GM12878 (cell line): ENCODE measurements at regions not wholly inside any gene's neighbourhood (a gene's known extent, or its start where the extent isn't known, plus 50 kb on each side); places are given as distances from the start of the nearest gene placed in this dataset.

Experiments
- ATAC-seq: fragments of 200-7000 bp; cut with Tn5 transposase; 3 replicates; pipeline ENCODE4 v1.9.1; 2020; ENCODE audit warnings: mild to moderate bottlenecking, moderate library complexity
- BruUV-seq: library from RNA; stranded (reverse); fragments of 400-500 nt; replicated peaks from 2 replicates; lab custom pipeline; 2021; lab: Mats Ljungman, UMichigan
- CTCF ChIA-PET: fragments of 300-600 bp; sonication (Branson Sonifier 250); formaldehyde crosslinking; extraction: SDS; loops from one replicate; lab custom pipeline; 2021; ENCODE audit warnings: inconsistent platforms; lab: Yijun Ruan, JAX
- POLR2A ChIA-PET: fragments of 350-600 bp; formaldehyde crosslinking; extraction: SDS; loops from one replicate; lab custom pipeline; 2021; ENCODE audit warnings: inconsistent platforms; lab: Charles Lee
- RAD21 ChIA-PET: fragments of 300-600 bp; sonication (Branson Sonifier 250); formaldehyde crosslinking; loops from one replicate; lab custom pipeline; 2023; ENCODE audit warnings: antibody characterized with exemption; ENCODE audit not compliant: unreplicated experiment; lab: Charles Lee
- SMC1A ChIA-PET: fragments of 300-600 bp; sonication (Branson Sonifier 250); formaldehyde crosslinking; loops from one replicate; lab custom pipeline; 2023; ENCODE audit not compliant: unreplicated experiment, uncharacterized antibody; lab: Charles Lee
- DNase-seq: peaks from one replicate; pipeline ENCODE4 v3.0.0-alpha.2; 2011; ENCODE audit warnings: low read depth, low spot score
- FAIRE-seq: peaks from 3 replicates; lab custom pipeline; 2011; peaks lifted over from hg19 to GRCh38; lab: Jason Lieb, UNC
- H2AFZ ChIP-seq: 2 replicates; pipeline ENCODE4 v1.6.0; 2011; ENCODE audit warnings: low read depth, low read length, control low read depth; ENCODE audit not compliant: control insufficient read depth
- H3K27ac ChIP-seq: 2 replicates; pipeline ENCODE4 v1.5.1; 2011; ENCODE audit warnings: control low read depth; ENCODE audit not compliant: control insufficient read depth, insufficient read depth
- H3K27me3 ChIP-seq, 2 experiments: replicated peaks in 1 of 2; 2 replicates each; pipeline versions ENCODE4 v1.6.0 to v1.6.1; 2011; ENCODE audit warnings: low read length in 1 of 2; ENCODE audit not compliant: control insufficient read depth in 2 of 2, insufficient read depth in 2 of 2
- H3K36me3 ChIP-seq, 2 experiments: 2 replicates each; pipeline ENCODE4 v1.5.1; 2011; ENCODE audit warnings: low read length in 1 of 2; ENCODE audit not compliant: control insufficient read depth in 2 of 2, insufficient read depth in 2 of 2
- H3K4me1 ChIP-seq: 2 replicates; pipeline ENCODE4 v1.6.1; 2011; ENCODE audit warnings: mild to moderate bottlenecking, low read length, moderate library complexity, mixed read lengths; ENCODE audit not compliant: control insufficient read depth, insufficient read depth
- H3K4me2 ChIP-seq: 2 replicates; pipeline ENCODE4 v1.6.0; 2011; ENCODE audit warnings: control low read depth; ENCODE audit not compliant: control insufficient read depth, insufficient read depth
- H3K4me3 ChIP-seq: fragments of 200-600 bp; sonication (generic); 2 replicates; pipeline ENCODE4 v1.5.1; 2016
- H3K79me2 ChIP-seq: 2 replicates; pipeline ENCODE4 v1.6.0; 2011; ENCODE audit warnings: low read length; ENCODE audit not compliant: control insufficient read depth, insufficient read depth
- H3K9ac ChIP-seq: 2 replicates; pipeline ENCODE4 v1.8.0; 2011; ENCODE audit warnings: low read length, control low read depth, mixed read lengths; ENCODE audit not compliant: control insufficient read depth, insufficient read depth
- H3K9me3 ChIP-seq: replicated peaks from 3 replicates; pipeline ENCODE4 v1.5.1; 2011; ENCODE audit warnings: mild to moderate bottlenecking, low read length; ENCODE audit not compliant: control insufficient read depth, insufficient read depth
- H4K20me1 ChIP-seq: 2 replicates; pipeline ENCODE4 v1.6.0; 2011; ENCODE audit not compliant: control insufficient read depth, insufficient read depth
- CBFB ChIP-seq: IDR thresholded peaks from 2 replicates; pipeline ENCODE4 v1.6.1; 2016; ENCODE audit warnings: antibody characterized with exemption, low read depth
- CTCF ChIP-seq, 3 experiments: IDR thresholded peaks in 2 of 3; conservative IDR thresholded peaks in 1 of 3; 2 replicates each; pipeline ENCODE4 v1.5.1; 2011; ENCODE audit warnings: low read depth in 3 of 3, low read length in 3 of 3, mild to moderate bottlenecking in 3 of 3, control low read depth in 2 of 3, moderate library complexity in 2 of 3, inconsistent platforms in 1 of 3, mixed read lengths in 1 of 3; ENCODE audit not compliant: control insufficient read depth in 2 of 3, insufficient read depth in 1 of 3; ENCODE audit errors: extremely low read depth in 1 of 3
- LARP7 ChIP-seq: fragments of 450-650 bp; IDR thresholded peaks from 2 replicates; pipeline ENCODE4 v1.6.1; 2017; ENCODE audit warnings: mild to moderate bottlenecking
- MEF2A ChIP-seq: IDR thresholded peaks from 2 replicates; pipeline ENCODE4 v1.6.1; 2011; ENCODE audit warnings: low read depth, mild to moderate bottlenecking, low read length, moderate library complexity; ENCODE audit not compliant: insufficient read depth
- MEF2B ChIP-seq: fragments of 450-650 bp; IDR thresholded peaks from 2 replicates; pipeline ENCODE4 v1.6.1; 2018; ENCODE audit warnings: mild to moderate bottlenecking, moderate library complexity; ENCODE audit not compliant: partially characterized antibody, poor library complexity, severe bottlenecking
- MTA3 ChIP-seq: IDR thresholded peaks from 2 replicates; pipeline ENCODE4 v1.6.1; 2012; ENCODE audit warnings: low read length, inconsistent platforms, borderline replicate concordance
- NFYB ChIP-seq: IDR thresholded peaks from 2 replicates; pipeline ENCODE4 v1.6.1; 2011; ENCODE audit warnings: low read depth, mild to moderate bottlenecking, low read length, improper control_type of control experiment, moderate library complexity; ENCODE audit not compliant: insufficient read depth
- SMAD1 ChIP-seq: fragments of 450-650 bp; IDR thresholded peaks from 2 replicates; pipeline ENCODE4 v1.6.1; 2018; ENCODE audit warnings: mild to moderate bottlenecking, low read depth; ENCODE audit not compliant: partially characterized antibody
- SREBF1 ChIP-seq: IDR thresholded peaks from 2 replicates; pipeline ENCODE4 v1.6.1; 2012; ENCODE audit warnings: mild to moderate bottlenecking, low read length
- SREBF2 ChIP-seq: IDR thresholded peaks from 2 replicates; pipeline ENCODE4 v1.6.1; 2012; ENCODE audit warnings: mild to moderate bottlenecking, low read length
- STAT1 ChIP-seq: fragments of 450-650 bp; conservative IDR thresholded peaks from 2 replicates; pipeline ENCODE4 v1.6.1; 2014; ENCODE audit warnings: antibody characterized with exemption, mild to moderate bottlenecking
- ZNF592 ChIP-seq: fragments of 450-650 bp; IDR thresholded peaks from 2 replicates; pipeline ENCODE4 v1.6.1; 2017; ENCODE audit warnings: mild to moderate bottlenecking, moderate library complexity
- ZSCAN29 ChIP-seq: fragments of 450-650 bp; IDR thresholded peaks from 2 replicates; pipeline ENCODE4 v1.6.1; 2017; ENCODE audit warnings: mild to moderate bottlenecking, moderate library complexity
- WGBS: methylation state at CpG from one replicate; pipeline ENCODE4 v1.1.6; 2016; ENCODE audit warnings: low lambda C conversion rate; ENCODE audit not compliant: insufficient replicate concordance, insufficient coverage; ENCODE audit errors: missing lambda C conversion rate; 5-methylcytosine and 5-hydroxymethylcytosine counted together
- in situ Hi-C: fragments of 300-500 bp; cut with MboI; formaldehyde crosslinking; loops from 9 replicates; pipeline ENCODE4 v1.14.3; 2018; ENCODE audit warnings: mixed read lengths
- intact Hi-C: fragments of 100-400 bp; cut with micrococcal nuclease; formaldehyde crosslinking; loops from one replicate; pipeline ENCODE4 v1.14.2; 2022; ENCODE audit not compliant: unreplicated experiment

- no TSS peak for BruUV-seq
- no peaks in the 10 kb centered on the region for H3K27me3 ChIP-seq
- H3K36me3 ChIP-seq, result no peaks in the 10 kb centered on the region
- no peak overlapping the region for H3K4me2 ChIP-seq
- no peaks in the 10 kb centered on the region for H4K20me1 ChIP-seq
- no peaks in the 10 kb centered on the region for H3K79me2 ChIP-seq
- WGBS, result 6% methylated on average over 1 of the region's 1 CpG
- ChIA-PET POLR2A (no interaction called here), SMC1A (interaction anchor here (0.6 kb wide), 1 partner anchor 17 kb away, joined by 3 read pairs; no protein-coding TSS in a partner anchor), CTCF (no interaction called here)
- no peak overlapping the region for H3K27ac ChIP-seq
- H2AFZ ChIP-seq, result no peak overlapping the region
- no peak for ATAC-seq
- H3K4me1 ChIP-seq, result no peaks in the 10 kb centered on the region
- no peak for FAIRE-seq
- no peak for DNase-seq
- no peaks in the 10 kb centered on the region; the same call in 2 of the 3 replicates for H3K9me3 ChIP-seq
- TF ChIP-seq MEF2A (no peak), LARP7 (no peak), ZSCAN29 (no peak), NFYB (no peak), ZNF592 (no peak), STAT1 (no peak), CTCF (IDR thresholded peaks at IDR 0.05 in 2 of 3, conservative IDR thresholded peaks at IDR 0.05 in 1 of 3; ENCODE audit: control insufficient read depth in 2 of 3, extremely low read depth in 1 of 3, insufficient read depth in 1 of 3, low read depth in 3 of 3, low read length in 3 of 3) (no peak), CBFB (no peak), SREBF1 (no peak), MEF2B (no peak), SMAD1 (no peak), SREBF2 (no peak), MTA3 (no peak)
- TF ChIP-seq, all 136 proteins: peak for 0
- Histone ChIP-seq H3K9ac (no peak overlapping the region), H3K4me3 (no peak overlapping the region)
- RAD21 ChIA-PET, result no interaction called here
- in situ Hi-C loops (no loop called here), intact Hi-C loops (no loop called here)
Measured at GRCh38 chr18:76747676-76748075, 74.7 kb upstream of the ZNF236 start.
